Thyroid gland (tissue), 4 donors: ENCODE measurements at regions not wholly inside any gene's neighbourhood (a gene's known extent, or its start where the extent isn't known, plus 50 kb on each side); places are given as distances from the start of the nearest gene placed in this dataset.

Experiments
- CTCF ChIP-seq, 6 experiments: fragments of 200-600 bp in 3 of 6; fragments of 450-650 bp in 3 of 6; sonication (generic) in 3 of 6; IDR thresholded peaks; one replicate each; pipeline ENCODE4 v1.5.1; 2016 to 2019; ENCODE audit warnings: antibody characterized with exemption in 6 of 6, mild to moderate bottlenecking in 2 of 6, inconsistent platforms in 1 of 6, moderate library complexity in 1 of 6
- POLR2A ChIP-seq, 2 donors: fragments of 450-650 bp; IDR thresholded peaks; one replicate each; pipeline ENCODE4 v1.6.1; 2017; ENCODE audit warnings: antibody characterized with exemption in 2 of 2, mild to moderate bottlenecking in 2 of 2, moderate library complexity in 1 of 2

GRCh38 chr3:153319705-153320554 is 157.9 kb downstream of the RAP2B start:
- TF ChIP-seq POLR2A (IDR thresholded peaks at IDR 0.05) (no peak), CTCF (IDR thresholded peaks at IDR 0.05) (no peak)
